ENCODE measurements at regions not wholly inside any gene's neighbourhood (a gene's known extent, or its start where the extent isn't known, plus 50 kb on each side); places are given as distances from the start of the nearest gene placed in this dataset. TPM values are rescaled to one million over a fixed set of nuclear protein-coding genes. Genes with fewer than 3 reads are reported as not detected.
"Not testable (repeated sequence)": the region's sequence is repeated elsewhere in the genome, so short reads cannot be mapped to it uniquely, and the experiment has no call there.

GRCh38 chr16:21539107-21539618 is 60.2 kb upstream of the METTL9 start:
- POLR2A ChIA-PET; H3K36me3 Mint-ChIP-seq (ENCODE audit: low read depth); CTCF ChIA-PET; DNase-seq; intact Hi-C loops (cut with DNase I, micrococcal nuclease); H3K27ac Mint-ChIP-seq; ATAC-seq; H3K27me3 Mint-ChIP-seq; H3K9me3 Mint-ChIP-seq (ENCODE audit: low read depth); H3K4me3 Mint-ChIP-seq: not testable (repeated sequence)
- peaks cover 33% of the 10 kb centered on the region for H3K4me1 Mint-ChIP-seq

- ATAC-seq (peak; percentile 98), DNase-seq (peak; percentile 92)
- intact Hi-C loops (cut with DNase I, micrococcal nuclease): loop anchor here in 1 of 2 experiments (2.0 kb wide), 1 partner anchor 20 kb away; no protein-coding TSS in a partner anchor
- Mint-ChIP-seq H3K4me3 (peak overlapping the region; percentile 1), H3K27ac (peak overlapping the region; percentile 78), H3K4me1 (peaks cover 33% of the 10 kb centered on the region)
- POLR2A ChIA-PET; H3K27me3 Mint-ChIP-seq; H3K9me3 Mint-ChIP-seq (ENCODE audit: low read depth); H3K36me3 Mint-ChIP-seq (ENCODE audit: low read depth): not testable (repeated sequence)
- CTCF ChIA-PET: interaction anchor here (1.0 kb wide), 1 partner anchor 116 kb away, joined by 3 read pairs; no protein-coding TSS in a partner anchor
Measured at GRCh38 chr16:21540770-21541433, 58.5 kb upstream of the METTL9 start.

- H3K9me3 Mint-ChIP-seq (ENCODE audit: low read depth); ATAC-seq; CTCF ChIA-PET; H3K27me3 Mint-ChIP-seq; POLR2A ChIA-PET; H3K36me3 Mint-ChIP-seq (ENCODE audit: low read depth); H3K4me3 Mint-ChIP-seq: not testable (repeated sequence)
- H3K27ac Mint-ChIP-seq: peak overlapping the region; percentile 78
- peaks cover 33% of the 10 kb centered on the region for H3K4me1 Mint-ChIP-seq
- DNase-seq: peak; percentile 32
- intact Hi-C loops (cut with DNase I, micrococcal nuclease): loop anchor here in 1 of 2 experiments (2.0 kb wide), 1 partner anchor 21 kb away; no protein-coding TSS in a partner anchor
Measured at GRCh38 chr16:21541611-21542051, 57.7 kb upstream of the METTL9 start.

GRCh38 chr16:21542075-21542474 is 57.3 kb upstream of the METTL9 start:
- H3K4me3 Mint-ChIP-seq; ATAC-seq; DNase-seq; H3K36me3 Mint-ChIP-seq (ENCODE audit: low read depth); CTCF ChIA-PET; H3K27ac Mint-ChIP-seq; H3K27me3 Mint-ChIP-seq; H3K9me3 Mint-ChIP-seq (ENCODE audit: low read depth); POLR2A ChIA-PET; intact Hi-C loops (cut with DNase I, micrococcal nuclease): not testable (repeated sequence)
- H3K4me1 Mint-ChIP-seq: peaks cover 33% of the 10 kb centered on the region

GRCh38 chr16:21542491-21543124 is 56.8 kb upstream of the METTL9 start:
- H3K4me3 Mint-ChIP-seq; H3K9me3 Mint-ChIP-seq (ENCODE audit: low read depth); ATAC-seq; POLR2A ChIA-PET; H3K27ac Mint-ChIP-seq; CTCF ChIA-PET; intact Hi-C loops (cut with DNase I, micrococcal nuclease); DNase-seq; H3K36me3 Mint-ChIP-seq (ENCODE audit: low read depth); H3K27me3 Mint-ChIP-seq: not testable (repeated sequence)
- peaks cover 33% of the 10 kb centered on the region for H3K4me1 Mint-ChIP-seq

- DNase-seq: peak; percentile 48
- intact Hi-C loops (cut with DNase I, micrococcal nuclease); H3K27me3 Mint-ChIP-seq; H3K4me3 Mint-ChIP-seq; H3K36me3 Mint-ChIP-seq (ENCODE audit: low read depth); POLR2A ChIA-PET; ATAC-seq; H3K9me3 Mint-ChIP-seq (ENCODE audit: low read depth); H3K27ac Mint-ChIP-seq; CTCF ChIA-PET: not testable (repeated sequence)
- H3K4me1 Mint-ChIP-seq: peaks cover 33% of the 10 kb centered on the region
Measured at GRCh38 chr16:21543151-21543836, 56.1 kb upstream of the METTL9 start.

GRCh38 chr16:21545664-21546326 is 53.6 kb upstream of the METTL9 start:
- ATAC-seq; DNase-seq; H3K4me3 Mint-ChIP-seq; intact Hi-C loops (cut with DNase I, micrococcal nuclease); POLR2A ChIA-PET; H3K27ac Mint-ChIP-seq; CTCF ChIA-PET; H3K9me3 Mint-ChIP-seq (ENCODE audit: low read depth); H3K27me3 Mint-ChIP-seq; H3K36me3 Mint-ChIP-seq (ENCODE audit: low read depth): not testable (repeated sequence)
- peaks cover 16% of the 10 kb centered on the region for H3K4me1 Mint-ChIP-seq

GRCh38 chr16:21549396-21549795 is 50.0 kb upstream of the METTL9 start:
- H3K27ac Mint-ChIP-seq; H3K4me1 Mint-ChIP-seq; POLR2A ChIA-PET; H3K27me3 Mint-ChIP-seq; H3K36me3 Mint-ChIP-seq (ENCODE audit: low read depth); CTCF ChIA-PET; DNase-seq; ATAC-seq; intact Hi-C loops (cut with DNase I, micrococcal nuclease); H3K4me3 Mint-ChIP-seq; H3K9me3 Mint-ChIP-seq (ENCODE audit: low read depth): not testable (repeated sequence)

Small RNA genes lying in the stretch of these regions (microRNA-seq; reads per million reads assigned to microRNA genes)
- not detected for gene MIR3680-1 (ENCODE audit: borderline replicate concordance)

Data from activated CD4-positive, alpha-beta T cell treated with anti-CD3 and anti-CD28 coated beads for 36 hours (primary cell).